ENCODE measurements at regions not wholly inside any gene's neighbourhood (a gene's known extent, or its start where the extent isn't known, plus 50 kb on each side); places are given as distances from the start of the nearest gene placed in this dataset.

DNA sequence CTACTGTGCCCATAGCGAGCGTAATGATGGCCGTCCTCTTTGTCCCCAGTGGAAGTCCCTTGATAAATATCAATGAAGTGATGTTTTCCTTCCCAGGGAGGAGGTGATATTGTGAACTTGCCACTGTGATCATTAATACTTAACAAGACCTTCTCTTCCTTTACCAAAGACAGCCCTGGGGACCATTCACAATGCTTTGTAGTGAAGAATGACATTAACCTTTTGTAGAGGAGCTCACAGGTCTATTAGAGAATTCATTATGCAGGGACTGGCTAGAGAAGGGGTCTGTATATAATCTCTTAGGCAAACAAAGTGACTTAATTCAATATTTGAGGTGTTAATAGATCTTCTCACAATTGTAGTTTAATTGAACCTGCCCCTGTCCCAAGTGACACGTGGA, 452.9 kb upstream of the DMAC1 start:
- TF ChIP-seq POLR2AphosphoS5 (IDR thresholded peaks at IDR 0.05) = no peak
- TF ChIP-seq, protein P1, sequence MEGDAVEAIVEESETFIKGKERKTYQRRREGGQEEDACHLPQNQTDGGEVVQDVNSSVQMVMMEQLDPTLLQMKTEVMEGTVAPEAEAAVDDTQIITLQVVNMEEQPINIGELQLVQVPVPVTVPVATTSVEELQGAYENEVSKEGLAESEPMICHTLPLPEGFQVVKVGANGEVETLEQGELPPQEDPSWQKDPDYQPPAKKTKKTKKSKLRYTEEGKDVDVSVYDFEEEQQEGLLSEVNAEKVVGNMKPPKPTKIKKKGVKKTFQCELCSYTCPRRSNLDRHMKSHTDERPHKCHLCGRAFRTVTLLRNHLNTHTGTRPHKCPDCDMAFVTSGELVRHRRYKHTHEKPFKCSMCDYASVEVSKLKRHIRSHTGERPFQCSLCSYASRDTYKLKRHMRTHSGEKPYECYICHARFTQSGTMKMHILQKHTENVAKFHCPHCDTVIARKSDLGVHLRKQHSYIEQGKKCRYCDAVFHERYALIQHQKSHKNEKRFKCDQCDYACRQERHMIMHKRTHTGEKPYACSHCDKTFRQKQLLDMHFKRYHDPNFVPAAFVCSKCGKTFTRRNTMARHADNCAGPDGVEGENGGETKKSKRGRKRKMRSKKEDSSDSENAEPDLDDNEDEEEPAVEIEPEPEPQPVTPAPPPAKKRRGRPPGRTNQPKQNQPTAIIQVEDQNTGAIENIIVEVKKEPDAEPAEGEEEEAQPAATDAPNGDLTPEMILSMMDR (IDR thresholded peaks at IDR 0.05; ENCODE audit: poor library complexity, severe bottlenecking) = no peak
